ENCODE measurements at regions not wholly inside any gene's neighbourhood (a gene's known extent, or its start where the extent isn't known, plus 50 kb on each side); places are given as distances from the start of the nearest gene placed in this dataset.

GRCh38 chr11:109958131-109958820 lies 134.9 kb upstream of the ZC3H12C start:
- TF ChIP-seq, protein P1, sequence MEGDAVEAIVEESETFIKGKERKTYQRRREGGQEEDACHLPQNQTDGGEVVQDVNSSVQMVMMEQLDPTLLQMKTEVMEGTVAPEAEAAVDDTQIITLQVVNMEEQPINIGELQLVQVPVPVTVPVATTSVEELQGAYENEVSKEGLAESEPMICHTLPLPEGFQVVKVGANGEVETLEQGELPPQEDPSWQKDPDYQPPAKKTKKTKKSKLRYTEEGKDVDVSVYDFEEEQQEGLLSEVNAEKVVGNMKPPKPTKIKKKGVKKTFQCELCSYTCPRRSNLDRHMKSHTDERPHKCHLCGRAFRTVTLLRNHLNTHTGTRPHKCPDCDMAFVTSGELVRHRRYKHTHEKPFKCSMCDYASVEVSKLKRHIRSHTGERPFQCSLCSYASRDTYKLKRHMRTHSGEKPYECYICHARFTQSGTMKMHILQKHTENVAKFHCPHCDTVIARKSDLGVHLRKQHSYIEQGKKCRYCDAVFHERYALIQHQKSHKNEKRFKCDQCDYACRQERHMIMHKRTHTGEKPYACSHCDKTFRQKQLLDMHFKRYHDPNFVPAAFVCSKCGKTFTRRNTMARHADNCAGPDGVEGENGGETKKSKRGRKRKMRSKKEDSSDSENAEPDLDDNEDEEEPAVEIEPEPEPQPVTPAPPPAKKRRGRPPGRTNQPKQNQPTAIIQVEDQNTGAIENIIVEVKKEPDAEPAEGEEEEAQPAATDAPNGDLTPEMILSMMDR (IDR thresholded peaks at IDR 0.05 in 8 of 11, conservative IDR thresholded peaks at IDR 0.05 in 3 of 11): no peak
- no peak for TF ChIP-seq POLR2A (IDR thresholded peaks at IDR 0.05)
- no peak for TF ChIP-seq POLR2AphosphoS5 (IDR thresholded peaks at IDR 0.05)

Measured in spleen (tissue), 7 donors.